NCI-H1436 (cell line): ENCODE measurements at regions not wholly inside any gene's neighbourhood (a gene's known extent, or its start where the extent isn't known, plus 50 kb on each side); places are given as distances from the start of the nearest gene placed in this dataset.

Experiments
- DNase-seq: peaks from one replicate; lab custom pipeline; 2025; lab: John Stamatoyannopoulos, UW

DNA sequence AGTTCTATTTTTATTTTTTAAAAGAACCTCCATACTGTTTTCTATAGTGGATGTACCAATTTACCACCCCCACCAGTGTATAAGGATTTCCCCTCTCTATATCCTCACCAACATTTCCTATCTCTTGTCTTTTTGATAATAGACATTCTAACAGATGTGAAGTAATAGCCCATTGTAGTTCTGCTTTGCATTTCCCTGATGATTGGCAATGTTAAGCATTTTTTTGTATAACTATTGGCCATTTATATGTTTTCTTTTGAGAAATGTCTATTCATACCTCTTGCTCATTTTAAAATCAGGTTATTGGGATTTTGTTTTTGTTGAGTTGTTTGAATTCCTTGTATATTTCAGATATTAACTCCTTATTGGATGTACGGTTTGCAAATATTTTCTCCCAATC is 251.1 kb upstream of the HTR2C start:
- DNase-seq, result no peak

DNA sequence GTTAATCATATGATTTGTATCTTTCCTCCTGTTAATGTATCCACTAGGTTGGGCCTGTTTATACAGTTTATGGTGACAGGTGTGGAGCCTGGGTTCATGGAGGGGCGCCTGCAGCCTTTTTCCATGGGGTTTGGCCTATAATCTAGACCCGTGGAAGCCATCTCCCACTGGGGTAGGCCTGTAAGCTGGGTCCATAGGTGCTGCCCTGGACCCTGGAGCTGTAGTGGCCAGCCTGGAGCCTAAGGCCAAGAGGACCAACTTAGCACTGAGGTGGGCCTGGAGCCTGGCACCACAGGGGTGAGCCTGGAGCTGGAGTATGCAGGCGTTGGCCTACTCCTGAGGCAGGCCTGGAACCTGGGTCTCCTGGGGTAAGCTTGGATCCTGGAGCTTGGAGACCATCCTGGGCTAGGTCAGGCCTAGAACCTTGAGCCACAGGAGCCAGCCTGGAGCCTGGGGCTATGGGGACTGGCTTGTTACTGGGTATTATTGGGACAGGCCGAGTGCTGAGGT is 249.4 kb upstream of the HTR2C start:
- no peak for DNase-seq

DNA sequence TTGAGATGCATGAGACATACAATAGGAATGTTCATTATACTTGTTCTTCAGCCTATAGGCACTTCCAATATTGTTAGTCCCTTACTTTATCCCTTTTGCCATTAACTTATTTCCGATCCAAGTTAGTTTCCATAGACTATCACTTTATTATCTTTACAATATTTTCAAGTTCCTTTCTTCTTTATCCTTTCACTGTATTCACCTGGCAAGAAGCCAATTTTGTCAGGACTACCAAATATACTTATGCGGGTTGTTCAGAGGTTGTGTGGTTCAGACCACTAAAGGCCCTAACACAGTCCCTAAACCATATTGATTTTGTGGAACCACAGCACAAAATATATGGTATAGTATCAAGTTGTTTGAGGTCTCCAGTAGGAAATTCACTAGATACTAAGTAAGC is 245.0 kb upstream of the HTR2C start:
- no peak for DNase-seq

DNA sequence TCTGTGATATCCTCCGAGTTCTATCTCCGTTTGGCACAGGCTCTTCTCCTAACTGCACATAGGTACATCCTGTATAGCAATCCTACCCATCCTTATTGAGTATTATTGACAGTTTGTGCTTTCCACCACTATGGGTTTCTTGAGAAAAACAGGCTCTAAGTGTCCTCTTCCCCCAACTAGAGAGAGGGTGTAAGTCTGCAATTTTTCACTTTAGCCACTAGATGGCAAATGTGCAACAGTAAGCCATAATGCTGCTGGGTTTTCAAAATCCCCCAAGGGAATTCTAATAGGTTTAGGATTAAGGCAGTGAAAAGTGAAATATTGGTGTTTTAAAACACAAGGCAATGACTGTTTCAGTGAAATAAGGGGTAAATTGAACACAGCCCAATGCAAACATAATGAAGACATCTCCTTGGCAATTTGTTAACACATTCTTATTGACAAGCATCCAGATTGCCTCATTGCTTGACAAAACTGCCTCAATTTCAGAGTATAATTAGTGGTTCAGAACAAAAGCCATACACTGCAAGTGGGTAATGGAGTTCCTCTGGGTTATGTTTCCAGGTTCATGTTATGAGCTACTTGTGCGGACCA is 239.0 kb upstream of the HTR2C start:
- peak; percentile 40 for DNase-seq

DNA sequence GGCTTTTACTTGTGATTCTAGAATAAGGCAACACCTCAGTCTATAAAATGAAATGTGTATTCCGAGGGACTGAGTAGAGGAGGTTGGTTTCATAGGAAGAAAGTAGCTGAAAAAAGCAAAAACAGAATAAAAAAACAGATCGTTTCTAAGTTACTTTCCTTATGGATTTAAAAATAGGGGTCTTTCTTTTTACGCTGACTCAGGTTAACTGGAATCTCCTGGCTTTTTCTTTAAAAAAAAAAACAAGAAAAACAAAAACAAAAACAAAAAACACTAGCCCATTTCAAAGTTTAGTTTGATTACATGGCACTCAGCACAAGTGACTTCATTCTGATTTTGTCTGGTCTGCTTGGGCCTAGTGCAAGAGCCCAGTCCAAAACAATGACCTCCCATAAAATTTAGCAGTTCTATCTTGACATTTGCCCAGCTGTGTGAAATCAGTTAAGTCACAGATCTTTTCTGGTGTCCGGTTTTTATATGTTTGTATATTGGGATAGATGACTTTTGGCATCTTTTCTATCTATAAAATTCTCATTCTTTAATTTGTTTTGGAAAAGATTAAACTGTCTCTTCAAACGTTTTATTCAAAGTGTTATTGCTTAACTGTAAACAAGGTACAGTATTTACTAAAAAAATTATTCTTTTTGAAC is 222.7 kb upstream of the HTR2C start:
- no peak for DNase-seq

DNA sequence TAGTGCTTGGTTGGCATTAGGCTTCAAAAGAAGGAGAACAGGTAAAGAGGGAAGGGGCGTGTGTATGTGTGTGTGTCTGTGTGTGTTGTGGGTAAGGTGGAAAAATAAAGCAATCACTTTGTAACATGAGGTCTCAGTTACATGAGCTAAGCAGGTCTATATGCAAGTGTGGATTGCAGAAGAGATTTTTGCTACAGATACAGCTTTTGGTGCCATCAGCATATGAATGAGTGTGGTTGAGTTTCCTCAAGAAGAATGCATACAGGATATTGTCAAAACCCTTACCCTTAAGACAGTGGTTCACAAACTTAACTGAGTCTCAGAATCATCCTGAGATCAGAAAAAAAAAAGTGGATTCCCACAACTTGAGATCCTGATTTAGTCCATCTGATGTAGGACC is 220.5 kb upstream of the HTR2C start:
- DNase-seq, result no peak

DNA sequence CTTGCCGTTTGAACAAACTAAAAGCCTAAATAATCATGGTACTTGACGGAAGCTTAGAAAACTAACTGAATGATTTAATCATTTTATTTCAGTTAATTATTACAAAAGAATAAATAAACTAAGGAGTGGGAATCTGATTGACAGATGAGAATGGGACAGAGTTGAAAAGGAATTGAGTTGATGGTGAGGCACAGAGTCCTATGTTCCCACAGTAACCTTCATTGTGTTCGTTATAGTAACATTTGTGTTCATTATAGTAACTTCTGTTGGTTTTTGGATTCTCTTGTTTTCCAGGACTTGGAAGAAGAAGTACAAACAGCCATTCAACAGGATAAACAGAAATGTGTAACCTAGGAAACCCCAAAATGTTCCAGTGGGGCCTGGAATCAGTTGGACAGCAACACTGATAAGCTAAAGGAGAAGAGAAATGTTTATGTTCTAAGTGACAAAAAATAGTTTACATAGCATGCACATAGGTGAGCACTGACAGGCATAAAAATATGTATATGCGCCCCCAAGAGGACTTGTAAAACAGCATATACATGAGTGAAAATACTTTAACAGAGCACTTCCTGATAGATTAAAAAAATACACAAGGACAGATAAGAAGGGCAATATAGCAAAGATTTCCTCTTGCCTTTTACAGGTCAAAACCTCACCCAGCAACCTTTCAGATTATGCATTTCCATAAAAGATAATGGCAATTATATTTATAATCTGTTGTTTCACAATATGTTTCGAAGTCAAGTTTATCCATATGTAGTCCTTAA is 218.6 kb upstream of the HTR2C start:
- no peak for DNase-seq

DNA sequence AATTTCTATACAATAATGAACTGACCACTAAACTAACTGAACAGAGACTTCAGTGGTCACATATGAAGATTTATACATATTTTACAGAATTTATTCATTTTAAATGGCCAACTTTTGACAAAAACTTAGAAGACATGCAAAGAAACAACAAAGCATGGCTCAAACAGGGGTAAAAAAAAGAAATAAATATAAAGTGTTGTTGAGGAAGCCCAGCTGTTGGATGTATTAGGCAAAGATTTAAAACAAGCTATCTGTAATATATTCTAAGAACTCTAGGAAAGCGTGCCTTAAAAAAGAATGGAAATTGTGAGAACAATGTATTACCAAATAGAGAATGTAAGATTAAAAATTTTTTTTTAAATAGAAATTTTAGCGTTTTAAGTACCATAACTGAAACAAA is 210.9 kb upstream of the HTR2C start:
- no peak for DNase-seq

DNA sequence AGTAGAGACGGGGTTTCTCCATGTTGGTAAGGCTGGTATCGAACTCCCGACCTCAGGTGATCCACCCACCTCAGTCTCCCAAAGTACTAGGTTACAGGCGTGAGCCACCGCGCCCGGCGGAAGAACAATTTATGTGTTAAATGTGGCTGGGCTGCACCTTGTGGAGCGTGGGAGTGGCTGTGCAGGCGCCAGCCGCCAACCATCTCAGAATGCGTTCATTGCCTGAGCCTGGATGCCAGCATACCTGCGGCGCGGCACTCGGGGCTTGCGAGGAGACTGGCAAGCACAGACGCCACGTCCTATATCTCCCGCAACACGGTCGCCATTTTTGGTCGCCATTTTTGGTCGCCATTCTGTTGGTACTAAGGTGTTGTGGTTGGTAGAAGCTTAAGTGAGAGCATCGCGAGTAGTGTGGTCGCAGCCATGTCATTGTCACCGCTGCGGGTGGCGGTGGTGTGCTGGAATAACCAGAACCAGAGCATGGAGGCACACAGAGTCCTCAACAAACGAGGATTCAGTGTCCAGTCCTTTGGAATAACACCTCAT is 193.6 kb upstream of the HTR2C start:
- DNase-seq, result no peak
